ENCODE measurements at regions not wholly inside any gene's neighbourhood (a gene's known extent, or its start where the extent isn't known, plus 50 kb on each side); places are given as distances from the start of the nearest gene placed in this dataset.

DNA sequence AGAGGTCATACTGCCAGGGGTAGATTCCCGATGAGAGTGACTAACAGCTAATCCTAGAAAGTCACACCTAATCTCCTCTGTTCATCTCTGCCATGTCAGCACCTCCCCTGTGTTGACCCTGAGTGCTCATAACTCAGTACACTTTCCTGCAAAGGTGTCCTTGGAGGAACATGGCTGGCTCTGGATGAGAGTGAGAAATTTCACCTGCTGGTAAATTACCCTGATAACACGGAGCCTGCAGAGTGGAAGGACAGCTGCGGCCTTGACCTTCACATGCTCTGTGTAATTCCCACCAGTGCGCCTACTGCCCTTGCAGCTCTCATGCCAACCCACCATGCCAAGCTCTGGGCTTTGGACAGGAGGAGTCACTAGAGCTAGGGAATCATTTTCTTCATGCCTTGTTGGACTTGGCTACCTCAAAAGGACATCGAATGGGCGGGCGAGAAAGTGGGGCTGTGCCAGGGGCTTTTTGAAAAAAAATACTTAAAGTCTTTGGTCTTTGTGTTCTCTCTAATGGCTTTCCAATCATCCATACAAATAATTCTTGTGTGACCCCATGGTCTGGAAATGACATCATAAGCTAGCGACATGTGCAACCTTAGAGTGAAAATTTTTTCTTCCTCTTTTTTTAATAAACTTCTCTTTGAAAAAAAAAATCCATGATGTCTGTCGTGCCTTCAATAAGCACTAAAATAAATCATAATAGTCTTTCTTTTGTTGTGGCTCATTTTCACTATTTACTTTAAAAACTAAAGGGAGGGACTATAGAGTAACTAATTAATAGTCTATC is 319.9 kb downstream of the MYCN start:
- no peak for ATAC-seq
- no peak for TF ChIP-seq ZNF565 (CRISPR knock-in tag; conservative IDR thresholded peaks at IDR 0.05; ENCODE audit: low read depth)
- TF ChIP-seq ESRRG (CRISPR knock-in tag; IDR thresholded peaks at IDR 0.05) = no peak
- no peak for TF ChIP-seq ARNTL (CRISPR knock-in tag; IDR thresholded peaks at IDR 0.05; ENCODE audit: borderline replicate concordance, low read depth)
- no peak for TF ChIP-seq OSR1 (CRISPR knock-in tag; IDR thresholded peaks at IDR 0.05)
- no peak for TF ChIP-seq TOX (CRISPR knock-in tag; IDR thresholded peaks at IDR 0.05; ENCODE audit: borderline replicate concordance)
- no peak for TF ChIP-seq SNAI2 (CRISPR knock-in tag; IDR thresholded peaks at IDR 0.05)
- no peak for TF ChIP-seq ZC3H10 (CRISPR knock-in tag; IDR thresholded peaks at IDR 0.05)
- TF ChIP-seq ZNF70 (CRISPR knock-in tag; IDR thresholded peaks at IDR 0.05) = no peak
- TF ChIP-seq, protein P1, sequence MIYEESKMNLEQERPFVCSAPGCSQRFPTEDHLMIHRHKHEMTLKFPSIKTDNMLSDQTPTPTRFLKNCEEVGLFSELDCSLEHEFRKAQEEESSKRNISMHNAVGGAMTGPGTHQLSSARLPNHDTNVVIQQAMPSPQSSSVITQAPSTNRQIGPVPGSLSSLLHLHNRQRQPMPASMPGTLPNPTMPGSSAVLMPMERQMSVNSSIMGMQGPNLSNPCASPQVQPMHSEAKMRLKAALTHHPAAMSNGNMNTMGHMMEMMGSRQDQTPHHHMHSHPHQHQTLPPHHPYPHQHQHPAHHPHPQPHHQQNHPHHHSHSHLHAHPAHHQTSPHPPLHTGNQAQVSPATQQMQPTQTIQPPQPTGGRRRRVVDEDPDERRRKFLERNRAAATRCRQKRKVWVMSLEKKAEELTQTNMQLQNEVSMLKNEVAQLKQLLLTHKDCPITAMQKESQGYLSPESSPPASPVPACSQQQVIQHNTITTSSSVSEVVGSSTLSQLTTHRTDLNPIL (CRISPR knock-in tag; IDR thresholded peaks at IDR 0.05; ENCODE audit: low read depth) = no peak
- TF ChIP-seq TCF4 (CRISPR knock-in tag; IDR thresholded peaks at IDR 0.05; ENCODE audit: borderline replicate concordance) = no peak
- no peak for TF ChIP-seq ISL1 (CRISPR knock-in tag; IDR thresholded peaks at IDR 0.05)
- TF ChIP-seq, protein P2, sequence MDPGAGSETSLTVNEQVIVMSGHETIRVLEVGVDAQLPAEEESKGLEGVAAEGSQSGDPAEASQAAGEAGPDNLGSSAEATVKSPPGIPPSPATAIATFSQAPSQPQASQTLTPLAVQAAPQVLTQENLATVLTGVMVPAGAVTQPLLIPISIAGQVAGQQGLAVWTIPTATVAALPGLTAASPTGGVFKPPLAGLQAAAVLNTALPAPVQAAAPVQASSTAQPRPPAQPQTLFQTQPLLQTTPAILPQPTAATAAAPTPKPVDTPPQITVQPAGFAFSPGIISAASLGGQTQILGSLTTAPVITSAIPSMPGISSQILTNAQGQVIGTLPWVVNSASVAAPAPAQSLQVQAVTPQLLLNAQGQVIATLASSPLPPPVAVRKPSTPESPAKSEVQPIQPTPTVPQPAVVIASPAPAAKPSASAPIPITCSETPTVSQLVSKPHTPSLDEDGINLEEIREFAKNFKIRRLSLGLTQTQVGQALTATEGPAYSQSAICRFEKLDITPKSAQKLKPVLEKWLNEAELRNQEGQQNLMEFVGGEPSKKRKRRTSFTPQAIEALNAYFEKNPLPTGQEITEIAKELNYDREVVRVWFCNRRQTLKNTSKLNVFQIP (CRISPR knock-in tag; IDR thresholded peaks at IDR 0.05; ENCODE audit: borderline replicate concordance, low read depth) = no peak
- no peak for TF ChIP-seq CSDC2 (CRISPR knock-in tag; IDR thresholded peaks at IDR 0.05)
- no peak for TF ChIP-seq ZFP30 (CRISPR knock-in tag; IDR thresholded peaks at IDR 0.05)
- TF ChIP-seq, protein P3, sequence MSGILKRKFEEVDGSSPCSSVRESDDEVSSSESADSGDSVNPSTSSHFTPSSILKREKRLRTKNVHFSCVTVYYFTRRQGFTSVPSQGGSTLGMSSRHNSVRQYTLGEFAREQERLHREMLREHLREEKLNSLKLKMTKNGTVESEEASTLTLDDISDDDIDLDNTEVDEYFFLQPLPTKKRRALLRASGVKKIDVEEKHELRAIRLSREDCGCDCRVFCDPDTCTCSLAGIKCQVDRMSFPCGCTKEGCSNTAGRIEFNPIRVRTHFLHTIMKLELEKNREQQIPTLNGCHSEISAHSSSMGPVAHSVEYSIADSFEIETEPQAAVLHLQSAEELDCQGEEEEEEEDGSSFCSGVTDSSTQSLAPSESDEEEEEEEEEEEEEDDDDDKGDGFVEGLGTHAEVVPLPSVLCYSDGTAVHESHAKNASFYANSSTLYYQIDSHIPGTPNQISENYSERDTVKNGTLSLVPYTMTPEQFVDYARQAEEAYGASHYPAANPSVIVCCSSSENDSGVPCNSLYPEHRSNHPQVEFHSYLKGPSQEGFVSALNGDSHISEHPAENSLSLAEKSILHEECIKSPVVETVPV (CRISPR knock-in tag; IDR thresholded peaks at IDR 0.05) = no peak
- no peak for TF ChIP-seq RARB (CRISPR knock-in tag; IDR thresholded peaks at IDR 0.05)
- no peak for TF ChIP-seq ZFP3 (CRISPR knock-in tag; IDR thresholded peaks at IDR 0.05)

DNA sequence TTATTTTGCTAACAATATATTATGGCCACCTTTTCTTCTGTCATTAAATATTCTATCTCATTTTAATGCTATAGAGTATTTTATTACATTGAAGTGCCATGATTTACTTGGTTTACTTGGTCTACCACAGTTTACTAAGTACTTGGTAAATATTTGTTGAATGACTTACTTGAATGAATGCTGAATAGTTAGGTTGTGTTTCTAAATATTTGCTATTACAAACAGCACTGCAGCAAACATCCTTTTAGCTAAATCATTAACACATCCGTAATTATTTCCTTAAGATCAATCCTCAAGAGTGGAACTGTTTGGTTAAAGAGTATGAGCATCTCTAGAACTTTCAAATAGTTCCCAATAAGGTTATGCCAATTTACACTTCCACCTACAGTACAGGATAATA is 318.7 kb downstream of the MYCN start:
- no peak for TF ChIP-seq PPARA (CRISPR knock-in tag; IDR thresholded peaks at IDR 0.05; ENCODE audit: borderline replicate concordance)
- no peak for TF ChIP-seq RARB (CRISPR knock-in tag; IDR thresholded peaks at IDR 0.05)
- no peak for TF ChIP-seq CSDC2 (CRISPR knock-in tag; IDR thresholded peaks at IDR 0.05)
- no peak for TF ChIP-seq ARNTL (CRISPR knock-in tag; IDR thresholded peaks at IDR 0.05; ENCODE audit: borderline replicate concordance, low read depth)
- no peak for TF ChIP-seq ESRRG (CRISPR knock-in tag; IDR thresholded peaks at IDR 0.05)
- TF ChIP-seq OSR1 (CRISPR knock-in tag; IDR thresholded peaks at IDR 0.05) = no peak
- TF ChIP-seq ZFP3 (CRISPR knock-in tag; IDR thresholded peaks at IDR 0.05) = no peak
- no peak for TF ChIP-seq TCF4 (CRISPR knock-in tag; IDR thresholded peaks at IDR 0.05; ENCODE audit: borderline replicate concordance)
- no peak for TF ChIP-seq ISL1 (CRISPR knock-in tag; IDR thresholded peaks at IDR 0.05)
- no peak for TF ChIP-seq TOX (CRISPR knock-in tag; IDR thresholded peaks at IDR 0.05; ENCODE audit: borderline replicate concordance)
- TF ChIP-seq ZNF70 (CRISPR knock-in tag; IDR thresholded peaks at IDR 0.05) = no peak
- no peak for TF ChIP-seq ZFP30 (CRISPR knock-in tag; IDR thresholded peaks at IDR 0.05)
- TF ChIP-seq, protein P4, sequence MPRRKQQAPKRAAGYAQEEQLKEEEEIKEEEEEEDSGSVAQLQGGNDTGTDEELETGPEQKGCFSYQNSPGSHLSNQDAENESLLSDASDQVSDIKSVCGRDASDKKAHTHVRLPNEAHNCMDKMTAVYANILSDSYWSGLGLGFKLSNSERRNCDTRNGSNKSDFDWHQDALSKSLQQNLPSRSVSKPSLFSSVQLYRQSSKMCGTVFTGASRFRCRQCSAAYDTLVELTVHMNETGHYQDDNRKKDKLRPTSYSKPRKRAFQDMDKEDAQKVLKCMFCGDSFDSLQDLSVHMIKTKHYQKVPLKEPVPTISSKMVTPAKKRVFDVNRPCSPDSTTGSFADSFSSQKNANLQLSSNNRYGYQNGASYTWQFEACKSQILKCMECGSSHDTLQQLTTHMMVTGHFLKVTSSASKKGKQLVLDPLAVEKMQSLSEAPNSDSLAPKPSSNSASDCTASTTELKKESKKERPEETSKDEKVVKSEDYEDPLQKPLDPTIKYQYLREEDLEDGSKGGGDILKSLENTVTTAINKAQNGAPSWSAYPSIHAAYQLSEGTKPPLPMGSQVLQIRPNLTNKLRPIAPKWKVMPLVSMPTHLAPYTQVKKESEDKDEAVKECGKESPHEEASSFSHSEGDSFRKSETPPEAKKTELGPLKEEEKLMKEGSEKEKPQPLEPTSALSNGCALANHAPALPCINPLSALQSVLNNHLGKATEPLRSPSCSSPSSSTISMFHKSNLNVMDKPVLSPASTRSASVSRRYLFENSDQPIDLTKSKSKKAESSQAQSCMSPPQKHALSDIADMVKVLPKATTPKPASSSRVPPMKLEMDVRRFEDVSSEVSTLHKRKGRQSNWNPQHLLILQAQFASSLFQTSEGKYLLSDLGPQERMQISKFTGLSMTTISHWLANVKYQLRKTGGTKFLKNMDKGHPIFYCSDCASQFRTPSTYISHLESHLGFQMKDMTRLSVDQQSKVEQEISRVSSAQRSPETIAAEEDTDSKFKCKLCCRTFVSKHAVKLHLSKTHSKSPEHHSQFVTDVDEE (CRISPR knock-in tag; IDR thresholded peaks at IDR 0.05) = no peak
- TF ChIP-seq, protein P3 (CRISPR knock-in tag; IDR thresholded peaks at IDR 0.05) = no peak
- TF ChIP-seq BACH2 (CRISPR knock-in tag; IDR thresholded peaks at IDR 0.05; ENCODE audit: borderline replicate concordance) = no peak
- TF ChIP-seq, protein P2 (CRISPR knock-in tag; IDR thresholded peaks at IDR 0.05; ENCODE audit: borderline replicate concordance, low read depth) = no peak
- TF ChIP-seq SNAI2 (CRISPR knock-in tag; IDR thresholded peaks at IDR 0.05) = no peak
- no peak for TF ChIP-seq ZNF8 (CRISPR knock-in tag; IDR thresholded peaks at IDR 0.05)
- no peak for TF ChIP-seq ZC3H10 (CRISPR knock-in tag; IDR thresholded peaks at IDR 0.05)
- TF ChIP-seq ZNF565 (CRISPR knock-in tag; conservative IDR thresholded peaks at IDR 0.05; ENCODE audit: low read depth) = no peak
- ATAC-seq = no peak
